GM10248 (cell line): ENCODE measurements at regions not wholly inside any gene's neighbourhood (a gene's known extent, or its start where the extent isn't known, plus 50 kb on each side); places are given as distances from the start of the nearest gene placed in this dataset.
"Not testable (repeated sequence)": the region's sequence is repeated elsewhere in the genome, so short reads cannot be mapped to it uniquely, and the experiment has no call there.

ENCODE experiments used
- CTCF ChIA-PET: fragments of 300-600 bp; sonication (Branson Sonifier 250); formaldehyde crosslinking; extraction: SDS; loops from one replicate; lab custom pipeline; 2021; ENCODE audit warnings: antibody characterized with exemption; lab: Yijun Ruan, JAX
- POLR2A ChIA-PET: fragments of 350-650 bp; sonication (Branson Sonifier 250); formaldehyde crosslinking; extraction: SDS; loops from one replicate; lab custom pipeline; 2020; ENCODE audit warnings: antibody characterized with exemption; lab: Yijun Ruan, JAX
- DNase-seq: peaks from one replicate; pipeline ENCODE4 v3.0.0; 2012; ENCODE audit errors: extremely low spot score
- TF ChIP-seq, protein P1 (sequence below): IDR thresholded peaks from 2 replicates; pipeline ENCODE4 v1.5.1; 2012; ENCODE audit warnings: mild to moderate bottlenecking, low read depth; ENCODE audit errors: extremely low read depth, missing control alignments, control extremely low read depth

DNA sequence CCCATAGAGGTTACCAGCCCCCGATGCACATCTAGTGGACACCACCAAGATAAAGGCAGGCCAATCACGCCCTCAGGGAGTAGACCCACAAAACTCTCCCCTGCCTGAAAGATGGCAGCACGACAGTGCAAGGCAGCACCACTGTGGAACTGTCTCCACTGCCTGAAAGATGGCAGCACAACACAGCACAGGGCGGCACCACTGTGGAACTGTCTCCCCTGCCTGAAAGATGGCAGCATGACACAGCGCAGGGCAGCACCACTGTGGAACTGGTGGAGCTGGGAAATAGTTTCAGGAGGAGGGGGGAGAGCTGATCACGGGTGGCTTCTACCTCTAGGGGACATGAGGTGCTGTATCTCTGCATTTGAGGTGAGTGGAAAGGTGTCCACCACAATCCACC lies 340.4 kb upstream of the FRG1 start:
- no peak for DNase-seq
- TF ChIP-seq, protein P1, sequence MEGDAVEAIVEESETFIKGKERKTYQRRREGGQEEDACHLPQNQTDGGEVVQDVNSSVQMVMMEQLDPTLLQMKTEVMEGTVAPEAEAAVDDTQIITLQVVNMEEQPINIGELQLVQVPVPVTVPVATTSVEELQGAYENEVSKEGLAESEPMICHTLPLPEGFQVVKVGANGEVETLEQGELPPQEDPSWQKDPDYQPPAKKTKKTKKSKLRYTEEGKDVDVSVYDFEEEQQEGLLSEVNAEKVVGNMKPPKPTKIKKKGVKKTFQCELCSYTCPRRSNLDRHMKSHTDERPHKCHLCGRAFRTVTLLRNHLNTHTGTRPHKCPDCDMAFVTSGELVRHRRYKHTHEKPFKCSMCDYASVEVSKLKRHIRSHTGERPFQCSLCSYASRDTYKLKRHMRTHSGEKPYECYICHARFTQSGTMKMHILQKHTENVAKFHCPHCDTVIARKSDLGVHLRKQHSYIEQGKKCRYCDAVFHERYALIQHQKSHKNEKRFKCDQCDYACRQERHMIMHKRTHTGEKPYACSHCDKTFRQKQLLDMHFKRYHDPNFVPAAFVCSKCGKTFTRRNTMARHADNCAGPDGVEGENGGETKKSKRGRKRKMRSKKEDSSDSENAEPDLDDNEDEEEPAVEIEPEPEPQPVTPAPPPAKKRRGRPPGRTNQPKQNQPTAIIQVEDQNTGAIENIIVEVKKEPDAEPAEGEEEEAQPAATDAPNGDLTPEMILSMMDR, result no peak
- ChIA-PET CTCF (no interaction called here), POLR2A (no interaction called here)

DNA sequence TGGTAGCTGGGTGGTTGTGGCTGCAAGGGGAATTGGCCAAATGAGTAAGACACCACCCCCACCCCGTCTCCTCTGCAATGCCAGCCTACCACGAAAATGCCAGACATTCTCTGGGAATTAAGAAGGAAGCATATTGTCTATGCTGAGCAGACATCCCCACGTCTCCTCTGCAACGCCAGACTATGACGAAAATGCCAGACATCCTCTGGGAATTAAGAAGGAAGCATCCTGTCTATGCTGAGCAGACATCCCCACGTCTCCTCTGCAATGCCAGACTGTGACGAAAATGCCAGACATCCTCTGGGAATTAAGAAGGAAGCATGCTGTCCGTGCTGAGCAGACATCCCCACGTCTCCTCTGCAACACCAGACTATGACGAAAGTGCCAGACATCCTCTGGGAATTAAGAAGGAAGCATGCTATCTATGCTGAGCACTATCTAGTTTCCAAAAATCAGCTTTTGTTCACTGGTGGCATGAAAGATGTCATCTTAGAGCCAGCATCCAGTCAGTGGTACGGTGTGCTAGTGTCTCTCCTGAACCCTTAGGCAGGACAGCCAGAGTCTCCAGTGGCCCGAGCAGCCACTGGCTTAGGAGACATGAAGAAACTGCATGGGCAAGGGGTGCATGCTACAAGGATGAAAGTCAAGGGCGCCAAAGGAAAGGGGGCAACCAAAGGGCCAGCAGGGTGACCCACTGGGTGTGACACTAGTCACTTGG lies 339.8 kb upstream of the FRG1 start:
- TF ChIP-seq, protein P1, result no peak
- CTCF ChIA-PET, result no interaction called here
- POLR2A ChIA-PET, result no interaction called here
- DNase-seq, result no peak

DNA sequence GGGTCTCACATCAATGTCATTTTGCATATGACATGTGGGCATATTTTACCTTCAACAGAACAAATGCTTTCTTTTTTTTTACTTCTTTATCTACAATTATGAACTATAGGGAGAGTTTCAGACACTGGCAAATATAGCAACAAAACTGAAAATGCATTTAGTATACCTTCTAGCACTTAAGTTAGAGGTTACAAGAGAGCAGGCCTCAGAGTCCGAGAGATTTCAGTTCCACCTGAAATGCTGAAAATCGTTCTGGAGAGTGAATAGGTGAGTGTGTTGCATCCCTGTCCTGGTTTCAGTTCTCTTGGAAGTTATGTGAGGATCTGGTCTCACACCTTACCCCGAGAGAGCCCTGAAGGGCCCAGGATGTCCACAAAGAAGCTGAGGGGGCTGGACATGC lies 337.8 kb upstream of the FRG1 start:
- DNase-seq, CTCF ChIA-PET, POLR2A ChIA-PET: not testable (repeated sequence)

DNA sequence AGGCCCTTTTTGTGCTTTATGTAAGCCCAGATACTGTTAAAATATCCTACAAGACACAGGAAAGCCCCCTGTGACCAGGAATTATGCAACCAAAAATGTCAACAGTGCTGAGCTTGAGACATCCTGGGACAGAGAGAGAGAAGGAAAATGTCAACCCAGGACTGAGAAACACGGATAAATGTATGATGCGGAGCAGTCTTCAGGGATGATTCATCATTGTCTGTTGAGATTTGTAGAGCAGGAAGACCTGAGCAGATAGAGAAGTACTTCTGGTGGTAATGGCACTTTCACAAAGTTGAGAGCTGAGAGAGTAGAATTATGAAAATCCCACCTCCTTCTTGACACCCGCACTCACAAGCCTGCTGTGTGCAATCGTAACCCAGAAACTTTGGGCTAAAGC lies 330.1 kb upstream of the FRG1 start:
- CTCF ChIA-PET, POLR2A ChIA-PET, DNase-seq: not testable (repeated sequence)

DNA sequence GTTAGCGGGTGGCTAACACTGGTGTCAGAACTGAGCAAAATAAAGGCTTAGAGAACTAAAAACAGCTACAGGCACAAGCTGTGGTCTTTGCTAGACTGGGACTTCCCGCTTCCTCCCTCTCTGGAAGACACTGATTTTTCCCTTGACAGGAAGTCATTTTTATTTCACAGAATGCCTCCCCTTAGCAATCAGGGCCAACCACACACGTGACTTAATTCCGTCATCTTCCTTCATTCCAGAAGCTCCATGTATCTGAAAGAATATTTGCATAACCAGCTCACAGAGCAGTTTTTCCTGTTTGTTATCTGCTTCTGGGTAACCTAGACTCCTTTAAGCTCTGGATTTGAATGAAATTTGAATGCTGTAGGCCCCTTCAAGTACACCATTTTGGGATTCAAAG lies 327.5 kb upstream of the FRG1 start:
- TF ChIP-seq, protein P1, result no peak
- ChIA-PET CTCF (no interaction called here), POLR2A (no interaction called here)
- DNase-seq, result no peak

DNA sequence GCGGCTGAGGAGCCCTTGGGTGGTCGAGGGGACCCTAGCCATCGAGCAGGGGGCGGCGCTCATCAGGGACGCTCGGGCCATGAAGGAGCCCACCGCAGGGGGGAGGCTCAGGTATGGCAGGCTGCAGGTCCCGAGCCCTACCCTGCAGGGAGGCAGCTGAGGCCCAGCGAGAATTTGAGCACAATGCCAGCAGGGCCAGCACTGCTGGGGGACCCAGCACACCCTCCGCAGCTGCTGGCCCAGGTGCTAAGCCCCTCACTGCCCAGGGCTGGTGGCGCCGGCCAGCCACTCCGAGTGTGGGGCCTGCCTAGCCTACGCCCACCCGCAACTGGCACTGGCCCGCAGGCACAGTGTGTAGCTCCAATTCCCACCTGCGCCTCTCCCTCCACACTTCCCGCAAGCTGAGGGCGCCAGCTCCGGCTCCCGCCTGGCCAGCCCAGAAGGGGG lies 325.4 kb upstream of the FRG1 start:
- ChIA-PET POLR2A (no interaction called here), CTCF (no interaction called here)
- TF ChIP-seq, protein P1, result no peak
- no peak for DNase-seq

DNA sequence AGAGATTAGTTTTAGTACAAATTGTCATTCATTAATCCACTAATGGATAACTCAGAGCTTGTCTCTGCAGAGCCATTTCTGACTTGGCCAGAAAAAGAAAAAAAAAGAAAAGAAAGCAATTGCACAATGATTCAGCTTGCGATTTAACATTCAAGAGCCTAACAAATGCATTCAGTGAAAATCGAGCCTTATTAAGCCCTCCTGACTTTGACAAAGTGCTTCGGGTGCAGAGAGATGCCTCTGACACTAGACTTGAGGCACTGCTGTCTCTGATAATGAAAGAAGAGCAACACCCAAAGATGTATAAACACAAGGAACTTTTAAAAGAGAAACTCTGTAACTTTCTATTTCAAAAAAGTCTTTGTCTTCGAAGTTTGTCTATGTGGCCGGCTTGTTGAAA lies 322.9 kb upstream of the FRG1 start:
- DNase-seq, POLR2A ChIA-PET, CTCF ChIA-PET: not testable (repeated sequence)

DNA sequence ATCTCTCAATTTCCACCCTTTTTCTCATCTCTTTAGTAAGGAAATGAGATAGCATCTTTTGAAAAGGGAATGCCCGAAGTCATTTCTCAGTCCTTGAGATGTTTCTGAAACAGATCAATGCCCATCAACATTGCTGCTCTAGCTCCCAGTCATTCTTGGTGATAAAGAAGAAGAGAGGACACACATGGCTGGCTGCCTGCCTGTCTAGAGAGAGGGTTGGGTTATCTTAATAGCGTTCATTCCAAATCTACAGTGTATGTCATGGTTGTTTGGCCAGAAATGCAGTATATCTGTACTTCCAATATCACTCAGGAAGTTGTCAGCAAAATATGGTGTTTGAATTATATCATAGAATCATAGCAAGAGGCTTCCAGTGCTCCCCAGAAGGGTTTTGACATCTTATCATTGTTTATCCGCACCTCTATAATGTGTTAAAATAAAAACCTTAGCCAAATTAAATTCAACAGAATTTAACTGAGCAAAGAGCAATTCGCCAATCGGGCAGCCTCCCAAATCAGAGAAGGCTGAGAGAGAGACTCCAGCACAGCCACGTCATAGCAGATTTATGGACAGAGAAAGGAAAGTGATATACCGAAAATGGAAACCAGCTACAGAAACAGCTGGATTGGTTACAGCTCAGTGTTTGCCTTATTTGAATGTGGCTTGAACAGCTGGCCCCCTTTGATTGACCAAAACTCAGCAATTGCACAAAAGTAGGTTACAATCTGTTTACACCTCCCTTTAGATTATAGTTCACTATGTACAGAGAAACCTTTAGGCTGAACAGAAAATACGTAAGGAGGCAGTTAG lies 321.0 kb upstream of the FRG1 start:
- POLR2A ChIA-PET, DNase-seq, CTCF ChIA-PET: not testable (repeated sequence)

DNA sequence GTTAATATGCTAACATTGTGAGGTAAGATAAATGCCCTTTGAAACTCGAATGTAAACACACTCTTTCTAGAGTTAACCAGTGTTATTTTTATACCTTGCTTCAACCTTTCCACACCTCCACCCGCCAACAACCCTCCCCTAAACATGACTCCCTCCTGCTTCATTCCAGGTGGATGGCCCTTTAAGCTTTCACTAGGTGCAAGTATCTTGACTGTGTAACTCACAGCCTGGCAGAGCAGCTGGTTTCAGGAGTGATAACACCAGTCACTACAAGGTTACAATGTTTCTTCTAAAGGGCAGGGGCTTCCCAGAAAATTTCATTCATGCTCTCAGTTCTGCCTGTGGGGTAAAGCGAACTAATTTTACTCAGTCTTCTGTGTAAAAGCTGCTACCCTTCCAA lies 318.1 kb upstream of the FRG1 start:
- POLR2A ChIA-PET, DNase-seq, CTCF ChIA-PET: not testable (repeated sequence)

DNA sequence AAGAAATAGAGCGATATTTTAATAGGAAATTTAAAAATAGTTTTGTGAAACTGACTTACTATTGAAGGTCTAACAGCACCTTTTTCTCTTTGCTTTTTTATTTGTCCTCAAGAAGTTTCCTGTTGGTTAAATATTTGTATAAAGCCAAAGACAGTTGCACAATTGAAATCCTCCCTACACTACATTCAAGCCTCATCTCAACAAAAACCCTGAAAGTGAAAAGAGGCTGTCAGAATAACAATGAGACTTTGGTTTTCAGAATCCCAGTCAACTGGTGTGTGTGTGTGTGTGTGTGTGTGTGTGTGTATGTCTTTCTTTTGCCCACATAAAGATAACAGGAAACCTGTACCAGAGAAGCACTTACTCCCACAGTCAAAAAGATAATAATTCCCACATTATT lies 313.6 kb upstream of the FRG1 start:
- POLR2A ChIA-PET, DNase-seq, CTCF ChIA-PET: not testable (repeated sequence)

DNA sequence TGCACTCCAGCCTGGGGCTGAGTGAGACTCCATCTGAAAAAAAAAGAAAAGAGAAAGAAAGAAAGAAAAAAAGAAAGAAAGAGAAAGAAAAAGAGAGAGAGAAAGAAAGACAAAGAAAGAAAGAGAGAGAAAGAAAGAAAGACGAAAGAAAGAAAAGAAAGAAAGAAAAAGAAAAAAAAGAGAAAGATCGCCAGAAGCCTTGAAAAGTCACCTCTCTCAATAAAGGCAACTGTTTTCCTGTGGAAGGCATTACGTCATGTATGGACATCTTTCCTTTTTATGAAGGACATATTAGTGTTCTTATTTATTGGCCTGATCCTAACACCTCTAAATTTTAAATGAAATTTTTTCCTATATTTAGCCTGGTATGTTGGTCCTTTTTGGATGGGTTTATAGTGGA lies 310.9 kb upstream of the FRG1 start:
- CTCF ChIA-PET, POLR2A ChIA-PET, DNase-seq: not testable (repeated sequence)

DNA sequence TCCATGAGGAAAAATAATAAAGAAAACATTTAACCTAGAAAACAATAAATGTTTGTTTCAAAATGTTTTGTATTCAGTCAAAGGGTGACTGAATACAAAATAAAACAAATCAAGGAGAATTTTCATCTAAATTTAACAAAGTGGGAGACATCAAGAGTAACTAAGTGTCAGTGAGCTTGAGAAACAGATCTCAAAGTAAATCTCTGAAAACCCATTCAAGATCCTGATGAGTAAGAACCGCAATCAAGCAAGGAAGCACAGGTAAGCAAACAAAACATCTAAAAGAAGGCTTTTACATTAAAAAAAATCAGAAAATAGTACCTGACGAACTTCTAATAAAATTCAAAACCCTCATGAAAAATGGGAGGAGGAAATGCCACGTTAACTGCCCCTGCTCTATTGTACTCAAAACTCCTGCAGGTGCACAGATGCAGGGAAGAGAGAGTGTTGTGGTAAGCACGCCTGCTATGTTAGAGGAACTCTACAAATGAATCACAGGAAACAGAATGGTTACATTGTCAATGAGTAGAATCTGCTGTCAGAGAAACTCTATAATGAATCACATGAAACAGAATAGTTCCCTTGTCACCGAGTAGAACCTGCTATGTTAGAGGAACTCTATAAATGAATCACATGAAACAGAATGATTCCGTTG lies 309.6 kb upstream of the FRG1 start:
- DNase-seq, POLR2A ChIA-PET, CTCF ChIA-PET: not testable (repeated sequence)

DNA sequence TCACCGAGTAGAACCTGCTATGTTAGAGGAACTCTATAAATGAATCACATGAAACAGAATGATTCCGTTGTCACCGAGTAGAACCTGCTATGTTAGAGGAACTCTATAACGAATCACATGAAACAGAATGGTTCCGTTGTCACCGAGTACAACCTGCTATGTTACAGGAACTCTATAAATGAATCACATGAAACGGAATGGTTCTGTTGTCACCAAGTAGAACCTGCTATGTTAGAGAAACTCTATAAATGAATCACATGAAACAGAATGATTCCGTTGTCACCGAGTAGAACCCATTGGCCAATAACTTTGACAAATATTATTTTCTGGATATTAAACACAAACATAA lies 309.1 kb upstream of the FRG1 start:
- CTCF ChIA-PET, DNase-seq, POLR2A ChIA-PET: not testable (repeated sequence)
